Activated CD8-positive, alpha-beta memory T cell treated with anti-CD3 and anti-CD28 coated beads, Interleukin-2, amount 50 U/mL, for 24 hours (primary cell): ENCODE measurements at regions not wholly inside any gene's neighbourhood (a gene's known extent, or its start where the extent isn't known, plus 50 kb on each side); places are given as distances from the start of the nearest gene placed in this dataset.
"Not testable (repeated sequence)": the region's sequence is repeated elsewhere in the genome, so short reads cannot be mapped to it uniquely, and the experiment has no call there.

ENCODE experiments used
- DNase-seq: peaks from one replicate; pipeline ENCODE4 v3.0.0-alpha.2; 2020; ENCODE audit errors: extremely low read depth

GRCh38 chr4:18463987-18464559 lies 442.5 kb upstream of the LCORL start:
- no peak for DNase-seq

GRCh38 chr4:18458465-18458864 lies 436.9 kb upstream of the LCORL start:
- DNase-seq, result no peak

GRCh38 chr4:18454349-18454748 lies 432.8 kb upstream of the LCORL start:
- DNase-seq, result no peak

- DNase-seq, result no peak
Observed at GRCh38 chr4:18445110-18445509, 423.6 kb upstream of the LCORL start.

GRCh38 chr4:18444206-18444605 lies 422.7 kb upstream of the LCORL start:
- DNase-seq, result no peak

GRCh38 chr4:18442957-18443356 lies 421.4 kb upstream of the LCORL start:
- no peak for DNase-seq

GRCh38 chr4:18441676-18442075 lies 420.1 kb upstream of the LCORL start:
- no peak for DNase-seq

GRCh38 chr4:18441203-18441590 lies 419.6 kb upstream of the LCORL start:
- DNase-seq, result no peak

GRCh38 chr4:18440527-18441202 lies 419.1 kb upstream of the LCORL start:
- DNase-seq, result no peak

- no peak for DNase-seq
Observed at GRCh38 chr4:18439311-18439710, 417.8 kb upstream of the LCORL start.

- no peak for DNase-seq
Observed at GRCh38 chr4:18435781-18436180, 414.2 kb upstream of the LCORL start.

- no peak for DNase-seq
Observed at GRCh38 chr4:18422685-18423084, 401.1 kb upstream of the LCORL start.

- DNase-seq, result no peak
Observed at GRCh38 chr4:18421519-18421918, 400.0 kb upstream of the LCORL start.

- no peak for DNase-seq
Observed at GRCh38 chr4:18419780-18420179, 398.2 kb upstream of the LCORL start.

GRCh38 chr4:18418195-18418898 lies 396.8 kb upstream of the LCORL start:
- DNase-seq, result not testable (repeated sequence)

- DNase-seq, result not testable (repeated sequence)
Observed at GRCh38 chr4:18417651-18418050, 396.1 kb upstream of the LCORL start.

- DNase-seq, result no peak
Observed at GRCh38 chr4:18406264-18406663, 384.7 kb upstream of the LCORL start.

GRCh38 chr4:18405054-18405453 lies 383.5 kb upstream of the LCORL start:
- no peak for DNase-seq

- DNase-seq, result no peak
Observed at GRCh38 chr4:18404642-18405041, 383.1 kb upstream of the LCORL start.

- DNase-seq, result no peak
Observed at GRCh38 chr4:18403327-18403726, 381.8 kb upstream of the LCORL start.

GRCh38 chr4:18401868-18402267 lies 380.3 kb upstream of the LCORL start:
- DNase-seq, result no peak

- DNase-seq, result no peak
Observed at GRCh38 chr4:18401425-18401824, 379.9 kb upstream of the LCORL start.

- no peak for DNase-seq
Observed at GRCh38 chr4:18398661-18399060, 377.1 kb upstream of the LCORL start.
